ENCODE measurements at regions not wholly inside any gene's neighbourhood (a gene's known extent, or its start where the extent isn't known, plus 50 kb on each side); places are given as distances from the start of the nearest gene placed in this dataset.

GRCh38 chr4:124954046-124954445 is 241.5 kb upstream of the ANKRD50 start:
- H3K27ac ChIP-seq (ENCODE audit: low read length), result no peak overlapping the region
- H3K4me3 ChIP-seq (ENCODE audit: low read length), result no peak overlapping the region
- peaks cover 7% of the 10 kb centered on the region for H3K4me1 ChIP-seq (ENCODE audit: low read length)
- H3K27me3 ChIP-seq (replicated peaks; ENCODE audit: insufficient read depth, low read length), result no peaks in the 10 kb centered on the region
- H4K20me1 ChIP-seq (ENCODE audit: insufficient read depth, low read length), result no peaks in the 10 kb centered on the region
- no peaks in the 10 kb centered on the region for H3K36me3 ChIP-seq (replicated peaks; ENCODE audit: insufficient read depth, low read length)
- H3K9me2 ChIP-seq (replicated peaks; ENCODE audit: insufficient read depth, low read length), result no peaks in the 10 kb centered on the region
- H3F3A ChIP-seq (ENCODE audit: insufficient read depth, low read length), result peaks cover 2% of the 10 kb centered on the region; the same call in 1 of the 2 replicates
- no peaks in the 10 kb centered on the region for H3K79me2 ChIP-seq (ENCODE audit: low read length)
- TF ChIP-seq EZH2phosphoT487 (IDR thresholded peaks at IDR 0.05; ENCODE audit: low read length) (no peak), CTCF (IDR thresholded peaks at IDR 0.05; ENCODE audit: low read length) (no peak), EZH2 (optimal IDR thresholded peaks at IDR 0.05; ENCODE audit: low read depth, low read length) (no peak)
- no peaks in the 10 kb centered on the region for H3K9me3 ChIP-seq (replicated peaks; ENCODE audit: insufficient read depth, low read length)
- no peak overlapping the region for H3K4me2 ChIP-seq (ENCODE audit: low read depth, low read length)
- H2AFZ ChIP-seq (ENCODE audit: low read length), result no peak overlapping the region
- no peak for DNase-seq
- no peak overlapping the region for H3K9ac ChIP-seq (ENCODE audit: low read length)

GRCh38 chr4:124953486-124953885 is 241.0 kb upstream of the ANKRD50 start:
- Histone ChIP-seq H3K9ac (ENCODE audit: low read length) (no peak overlapping the region), H3K27ac (ENCODE audit: low read length) (no peak overlapping the region), H3K4me3 (ENCODE audit: low read length) (no peak overlapping the region), H3K36me3 (replicated peaks; ENCODE audit: insufficient read depth, low read length) (no peaks in the 10 kb centered on the region), H2AFZ (ENCODE audit: low read length) (no peak overlapping the region), H3F3A (ENCODE audit: insufficient read depth, low read length) (peaks cover 8% of the 10 kb centered on the region), H3K27me3 (replicated peaks; ENCODE audit: insufficient read depth, low read length) (no peaks in the 10 kb centered on the region), H3K79me2 (ENCODE audit: low read length) (no peaks in the 10 kb centered on the region), H4K20me1 (ENCODE audit: insufficient read depth, low read length) (no peaks in the 10 kb centered on the region), H3K9me3 (replicated peaks; ENCODE audit: insufficient read depth, low read length) (no peaks in the 10 kb centered on the region), H3K9me2 (replicated peaks; ENCODE audit: insufficient read depth, low read length) (no peaks in the 10 kb centered on the region), H3K4me2 (ENCODE audit: low read depth, low read length) (no peak overlapping the region), H3K4me1 (ENCODE audit: low read length) (peaks cover 10% of the 10 kb centered on the region)
- TF ChIP-seq EZH2 (optimal IDR thresholded peaks at IDR 0.05; ENCODE audit: low read depth, low read length), result no peak
- no peak for TF ChIP-seq CTCF (IDR thresholded peaks at IDR 0.05; ENCODE audit: low read length)
- TF ChIP-seq EZH2phosphoT487 (IDR thresholded peaks at IDR 0.05; ENCODE audit: low read length), result no peak
- no peak for DNase-seq

GRCh38 chr4:124953061-124953460 is 240.5 kb upstream of the ANKRD50 start:
- TF ChIP-seq CTCF (IDR thresholded peaks at IDR 0.05; ENCODE audit: low read length), result no peak
- TF ChIP-seq EZH2 (optimal IDR thresholded peaks at IDR 0.05; ENCODE audit: low read depth, low read length), result no peak
- no peak for TF ChIP-seq EZH2phosphoT487 (IDR thresholded peaks at IDR 0.05; ENCODE audit: low read length)
- no peak overlapping the region for H3K27ac ChIP-seq (ENCODE audit: low read length)
- no peak overlapping the region for H3K4me3 ChIP-seq (ENCODE audit: low read length)
- no peaks in the 10 kb centered on the region for H3K27me3 ChIP-seq (replicated peaks; ENCODE audit: insufficient read depth, low read length)
- no peak for DNase-seq
- no peak overlapping the region for H3K4me2 ChIP-seq (ENCODE audit: low read depth, low read length)
- no peaks in the 10 kb centered on the region for H3K9me2 ChIP-seq (replicated peaks; ENCODE audit: insufficient read depth, low read length)
- H2AFZ ChIP-seq (ENCODE audit: low read length), result no peak overlapping the region
- H3K79me2 ChIP-seq (ENCODE audit: low read length), result no peaks in the 10 kb centered on the region
- H3K9me3 ChIP-seq (replicated peaks; ENCODE audit: insufficient read depth, low read length), result no peaks in the 10 kb centered on the region
- no peak overlapping the region for H3K9ac ChIP-seq (ENCODE audit: low read length)
- H3K4me1 ChIP-seq (ENCODE audit: low read length), result peaks cover 11% of the 10 kb centered on the region
- no peaks in the 10 kb centered on the region for H4K20me1 ChIP-seq (ENCODE audit: insufficient read depth, low read length)
- peaks cover 12% of the 10 kb centered on the region for H3F3A ChIP-seq (ENCODE audit: insufficient read depth, low read length)
- H3K36me3 ChIP-seq (replicated peaks; ENCODE audit: insufficient read depth, low read length), result no peaks in the 10 kb centered on the region
